ENCODE measurements at regions not wholly inside any gene's neighbourhood (a gene's known extent, or its start where the extent isn't known, plus 50 kb on each side); places are given as distances from the start of the nearest gene placed in this dataset.

- intact Hi-C loops (cut with DNase I; ENCODE audit: low total_unique reads), result no loop called here
- Histone ChIP-seq H3K4me1 (no peaks in the 10 kb centered on the region), H3K9me3 (no peaks in the 10 kb centered on the region), H3K4me3 (no peak overlapping the region), H3K36me3 (no peaks in the 10 kb centered on the region), H3K27ac (no peak overlapping the region), H3K27me3 (no peaks in the 10 kb centered on the region)
- DNase-seq, result no peak
- TF ChIP-seq CTCF (IDR thresholded peaks at IDR 0.05) (no peak), POLR2A (IDR thresholded peaks at IDR 0.05) (no peak)
These were observed 207.0 kb upstream of the ZNF462 start for GRCh38 chr9:106655966-106656365.

GRCh38 chr9:106657926-106658325 lies 205.0 kb upstream of the ZNF462 start:
- intact Hi-C loops (cut with DNase I; ENCODE audit: low total_unique reads), result no loop called here
- no peaks in the 10 kb centered on the region for H3K9me3 ChIP-seq
- no peak overlapping the region for H3K4me3 ChIP-seq
- TF ChIP-seq POLR2A (IDR thresholded peaks at IDR 0.05) (no peak), CTCF (IDR thresholded peaks at IDR 0.05) (no peak)
- no peak overlapping the region for H3K27ac ChIP-seq
- H3K36me3 ChIP-seq, result no peaks in the 10 kb centered on the region
- DNase-seq, result no peak
- no peaks in the 10 kb centered on the region for H3K27me3 ChIP-seq
- H3K4me1 ChIP-seq, result no peaks in the 10 kb centered on the region

- no peak for DNase-seq
- Histone ChIP-seq H3K27me3 (no peaks in the 10 kb centered on the region), H3K4me1 (no peaks in the 10 kb centered on the region), H3K9me3 (no peaks in the 10 kb centered on the region), H3K36me3 (no peaks in the 10 kb centered on the region), H3K4me3 (no peak overlapping the region), H3K27ac (no peak overlapping the region)
- intact Hi-C loops (cut with DNase I; ENCODE audit: low total_unique reads), result no loop called here
- TF ChIP-seq POLR2A (IDR thresholded peaks at IDR 0.05) (no peak), CTCF (IDR thresholded peaks at IDR 0.05) (no peak)
These were observed 194.4 kb upstream of the ZNF462 start for GRCh38 chr9:106668534-106668933.

GRCh38 chr9:106669835-106670234 lies 193.1 kb upstream of the ZNF462 start:
- intact Hi-C loops (cut with DNase I; ENCODE audit: low total_unique reads), result no loop called here
- TF ChIP-seq CTCF (IDR thresholded peaks at IDR 0.05) (no peak), POLR2A (IDR thresholded peaks at IDR 0.05) (no peak)
- H3K27ac ChIP-seq, result no peak overlapping the region
- H3K36me3 ChIP-seq, result no peaks in the 10 kb centered on the region
- H3K9me3 ChIP-seq, result no peaks in the 10 kb centered on the region
- no peaks in the 10 kb centered on the region for H3K4me1 ChIP-seq
- no peaks in the 10 kb centered on the region for H3K27me3 ChIP-seq
- no peak overlapping the region for H3K4me3 ChIP-seq
- DNase-seq, result no peak

- intact Hi-C loops (cut with DNase I; ENCODE audit: low total_unique reads), result no loop called here
- no peaks in the 10 kb centered on the region for H3K36me3 ChIP-seq
- no peaks in the 10 kb centered on the region for H3K27me3 ChIP-seq
- TF ChIP-seq CTCF (IDR thresholded peaks at IDR 0.05), result no peak
- no peaks in the 10 kb centered on the region for H3K9me3 ChIP-seq
- no peak for DNase-seq
- no peak overlapping the region for H3K4me3 ChIP-seq
- H3K27ac ChIP-seq, result no peak overlapping the region
- no peaks in the 10 kb centered on the region for H3K4me1 ChIP-seq
These were observed 192.5 kb upstream of the ZNF462 start for GRCh38 chr9:106670418-106670817.

Measured in uterus (tissue), 3 donors.